Osteoblast (primary cell): ENCODE measurements at regions not wholly inside any gene's neighbourhood (a gene's known extent, or its start where the extent isn't known, plus 50 kb on each side); places are given as distances from the start of the nearest gene placed in this dataset.

ENCODE experiments used
- DNase-seq: peaks from one replicate; pipeline ENCODE4 v3.0.0; 2011; ENCODE audit warnings: low spot score, mixed read lengths; ENCODE audit not compliant: insufficient read length; ENCODE audit errors: missing footprints
- H2AFZ ChIP-seq: 2 replicates; pipeline ENCODE4 v1.6.0; 2011; ENCODE audit warnings: mild to moderate bottlenecking, low read length
- H3K27ac ChIP-seq: 2 replicates; pipeline ENCODE4 v1.5.1; 2011; ENCODE audit warnings: mild to moderate bottlenecking, low read depth, low read length, moderate library complexity
- H3K27me3 ChIP-seq: 2 replicates; pipeline ENCODE4 v1.6.0; 2012; ENCODE audit warnings: mild to moderate bottlenecking, control low read depth, inconsistent platforms, low read length, moderate library complexity; ENCODE audit not compliant: insufficient read depth
- H3K36me3 ChIP-seq: 2 replicates; pipeline ENCODE4 v1.5.1; 2011; ENCODE audit warnings: mild to moderate bottlenecking, low read length, control low read depth, moderate library complexity; ENCODE audit not compliant: insufficient read depth
- H3K4me1 ChIP-seq: 2 replicates; pipeline ENCODE4 v1.5.1; 2011; ENCODE audit warnings: mild to moderate bottlenecking, low read length, control low read depth, moderate library complexity; ENCODE audit not compliant: insufficient read depth
- H3K4me2 ChIP-seq: 2 replicates; pipeline ENCODE4 v1.6.0; 2011; ENCODE audit warnings: mild to moderate bottlenecking, low read length; ENCODE audit not compliant: insufficient read depth
- H3K4me3 ChIP-seq: fragments of 200-600 bp; sonication (generic); 3 replicates; pipeline ENCODE4 v1.5.1; 2012; ENCODE audit warnings: mild to moderate bottlenecking, low read length, inconsistent platforms; ENCODE audit not compliant: insufficient read depth
- H3K79me2 ChIP-seq: 2 replicates; pipeline ENCODE4 v1.6.0; 2012; ENCODE audit warnings: mild to moderate bottlenecking, low read length, control low read depth, inconsistent platforms; ENCODE audit not compliant: insufficient read depth
- H3K9me3 ChIP-seq: 2 replicates; pipeline ENCODE4 v1.5.1; 2011; ENCODE audit warnings: low read depth, low read length, control low read depth
- H4K20me1 ChIP-seq: 2 replicates; pipeline ENCODE4 v1.6.0; 2012; ENCODE audit warnings: mild to moderate bottlenecking, low read length, control low read depth; ENCODE audit not compliant: insufficient read depth
- CTCF ChIP-seq: IDR thresholded peaks from 2 replicates; pipeline ENCODE4 v1.5.1; 2011; ENCODE audit warnings: mild to moderate bottlenecking, low read depth, low read length, moderate library complexity; ENCODE audit errors: extremely low read depth

GRCh38 chr18:51757255-51757924 lies 559.9 kb upstream of the MEX3C start:
- Histone ChIP-seq H2AFZ (no peak overlapping the region), H3K79me2 (no peaks in the 10 kb centered on the region), H3K4me1 (no peaks in the 10 kb centered on the region), H3K4me2 (no peak overlapping the region), H3K9me3 (no peaks in the 10 kb centered on the region), H4K20me1 (no peaks in the 10 kb centered on the region), H3K36me3 (no peaks in the 10 kb centered on the region), H3K27ac (no peak overlapping the region), H3K4me3 (no peak overlapping the region), H3K27me3 (no peaks in the 10 kb centered on the region)
- no peak for TF ChIP-seq CTCF
- no peak for DNase-seq

GRCh38 chr18:51762373-51762772 lies 564.9 kb upstream of the MEX3C start:
- Histone ChIP-seq H4K20me1 (no peaks in the 10 kb centered on the region), H3K4me2 (no peak overlapping the region), H2AFZ (no peak overlapping the region), H3K36me3 (no peaks in the 10 kb centered on the region), H3K4me1 (no peaks in the 10 kb centered on the region), H3K27ac (no peak overlapping the region), H3K4me3 (no peak overlapping the region), H3K27me3 (no peaks in the 10 kb centered on the region), H3K79me2 (no peaks in the 10 kb centered on the region), H3K9me3 (peaks cover 2% of the 10 kb centered on the region)
- no peak for TF ChIP-seq CTCF
- no peak for DNase-seq

GRCh38 chr18:51765606-51766360 lies 568.3 kb upstream of the MEX3C start:
- no peaks in the 10 kb centered on the region for H3K27me3 ChIP-seq
- H3K79me2 ChIP-seq = no peaks in the 10 kb centered on the region
- H4K20me1 ChIP-seq = no peaks in the 10 kb centered on the region
- no peaks in the 10 kb centered on the region for H3K4me1 ChIP-seq
- TF ChIP-seq CTCF = no peak
- no peak overlapping the region for H2AFZ ChIP-seq
- no peak for DNase-seq
- no peak overlapping the region for H3K4me3 ChIP-seq
- no peak overlapping the region for H3K4me2 ChIP-seq
- peaks cover 2% of the 10 kb centered on the region for H3K9me3 ChIP-seq
- no peak overlapping the region for H3K27ac ChIP-seq
- no peaks in the 10 kb centered on the region for H3K36me3 ChIP-seq

- H3K79me2 ChIP-seq = no peaks in the 10 kb centered on the region
- H3K36me3 ChIP-seq = no peaks in the 10 kb centered on the region
- H3K27me3 ChIP-seq = no peaks in the 10 kb centered on the region
- H2AFZ ChIP-seq = no peak overlapping the region
- no peaks in the 10 kb centered on the region for H4K20me1 ChIP-seq
- peaks cover 2% of the 10 kb centered on the region for H3K9me3 ChIP-seq
- no peaks in the 10 kb centered on the region for H3K4me1 ChIP-seq
- no peak overlapping the region for H3K4me3 ChIP-seq
- DNase-seq = no peak
- no peak overlapping the region for H3K27ac ChIP-seq
- no peak for TF ChIP-seq CTCF
- H3K4me2 ChIP-seq = no peak overlapping the region
Observed at GRCh38 chr18:51767293-51767692, 569.8 kb upstream of the MEX3C start.
